Caco-2 (cell line): ENCODE measurements at regions not wholly inside any gene's neighbourhood (a gene's known extent, or its start where the extent isn't known, plus 50 kb on each side); places are given as distances from the start of the nearest gene placed in this dataset.

Experiments used
- BruUV-seq: library from RNA; stranded (reverse); fragments of 400-500 nt; replicated peaks from 2 replicates; lab custom pipeline; 2021; lab: Mats Ljungman, UMichigan
- CTCF ChIA-PET: fragments of 300-600 bp; sonication (Branson Sonifier 250); formaldehyde crosslinking; loops from one replicate; lab custom pipeline; 2022; ENCODE audit warnings: antibody characterized with exemption; lab: Charles Lee
- POLR2A ChIA-PET: fragments of 300-600 bp; sonication (Branson Sonifier 250); formaldehyde crosslinking; loops from one replicate; lab custom pipeline; 2022; ENCODE audit warnings: antibody characterized with exemption; lab: Charles Lee
- DNase-seq, 2 experiments: peaks; one replicate each; pipeline versions ENCODE4 v3.0.0 to v3.0.0-alpha.2; 2020 to 2022
- H3K27me3 ChIP-seq: replicated peaks from 2 replicates; pipeline ENCODE4 v1.6.0; 2011; ENCODE audit warnings: low read length; ENCODE audit not compliant: control insufficient read depth, insufficient read depth
- H3K36me3 ChIP-seq: 2 replicates; pipeline ENCODE4 v1.5.1; 2011; ENCODE audit warnings: low read length; ENCODE audit not compliant: control insufficient read depth, insufficient read depth
- H3K4me1 ChIP-seq: fragments of 250-450 bp; sonication (Bioruptor Pico); 2 replicates; pipeline ENCODE4 v1.5.1; 2020; ENCODE audit warnings: mild to moderate bottlenecking
- H3K4me3 ChIP-seq: 2 replicates; pipeline ENCODE4 v1.5.1; 2011; ENCODE audit warnings: low read depth, mild to moderate bottlenecking, control low read depth, low read length
- H3K9me3 ChIP-seq: fragments of 250-450 bp; sonication (Bioruptor Pico); 2 replicates; pipeline ENCODE4 v1.5.1; 2020; ENCODE audit warnings: mild to moderate bottlenecking, moderate library complexity
- H3K27ac Mint-ChIP-seq: one replicate; pipeline ENCODE4 v1.8.0; 2022; ENCODE audit warnings: mixed read lengths; ENCODE audit not compliant: unreplicated experiment
- H3K27me3 Mint-ChIP-seq: one replicate; pipeline ENCODE4 v1.8.0; 2022; ENCODE audit warnings: mixed read lengths; ENCODE audit not compliant: insufficient read depth, unreplicated experiment
- H3K36me3 Mint-ChIP-seq: one replicate; pipeline ENCODE4 v1.8.0; 2022; ENCODE audit warnings: mild to moderate bottlenecking, mixed read lengths; ENCODE audit not compliant: insufficient read depth, unreplicated experiment
- H3K4me1 Mint-ChIP-seq: one replicate; pipeline ENCODE4 v1.8.0; 2022; ENCODE audit warnings: low read depth, mixed read lengths; ENCODE audit not compliant: unreplicated experiment
- H3K4me3 Mint-ChIP-seq: one replicate; pipeline ENCODE4 v1.8.0; 2022; ENCODE audit warnings: mild to moderate bottlenecking, moderate library complexity, mixed read lengths; ENCODE audit not compliant: unreplicated experiment
- H3K9me3 Mint-ChIP-seq: one replicate; pipeline ENCODE4 v1.8.0; 2022; ENCODE audit warnings: mixed read lengths; ENCODE audit not compliant: unreplicated experiment
- intact Hi-C: fragments of 100-400 bp; cut with micrococcal nuclease; formaldehyde crosslinking; loops from one replicate; pipeline ENCODE4 v1.10.0; 2022; ENCODE audit not compliant: unreplicated experiment
- TF ChIP-seq, protein P1 (sequence below), 2 experiments: fragments of 200-600 bp in 1 of 2; IDR thresholded peaks; 1 replicate in 1 of 2; 2 replicates in 1 of 2; pipeline versions ENCODE4 v1.5.1 to v1.8.0; 2011 to 2022; ENCODE audit warnings: antibody characterized with exemption in 1 of 2, control low read depth in 1 of 2, inconsistent platforms in 1 of 2, low read depth in 1 of 2, low read length in 1 of 2, mild to moderate bottlenecking in 1 of 2, moderate library complexity in 1 of 2; ENCODE audit not compliant: insufficient read depth in 1 of 2, severe bottlenecking in 1 of 2, unreplicated experiment in 1 of 2

DNA sequence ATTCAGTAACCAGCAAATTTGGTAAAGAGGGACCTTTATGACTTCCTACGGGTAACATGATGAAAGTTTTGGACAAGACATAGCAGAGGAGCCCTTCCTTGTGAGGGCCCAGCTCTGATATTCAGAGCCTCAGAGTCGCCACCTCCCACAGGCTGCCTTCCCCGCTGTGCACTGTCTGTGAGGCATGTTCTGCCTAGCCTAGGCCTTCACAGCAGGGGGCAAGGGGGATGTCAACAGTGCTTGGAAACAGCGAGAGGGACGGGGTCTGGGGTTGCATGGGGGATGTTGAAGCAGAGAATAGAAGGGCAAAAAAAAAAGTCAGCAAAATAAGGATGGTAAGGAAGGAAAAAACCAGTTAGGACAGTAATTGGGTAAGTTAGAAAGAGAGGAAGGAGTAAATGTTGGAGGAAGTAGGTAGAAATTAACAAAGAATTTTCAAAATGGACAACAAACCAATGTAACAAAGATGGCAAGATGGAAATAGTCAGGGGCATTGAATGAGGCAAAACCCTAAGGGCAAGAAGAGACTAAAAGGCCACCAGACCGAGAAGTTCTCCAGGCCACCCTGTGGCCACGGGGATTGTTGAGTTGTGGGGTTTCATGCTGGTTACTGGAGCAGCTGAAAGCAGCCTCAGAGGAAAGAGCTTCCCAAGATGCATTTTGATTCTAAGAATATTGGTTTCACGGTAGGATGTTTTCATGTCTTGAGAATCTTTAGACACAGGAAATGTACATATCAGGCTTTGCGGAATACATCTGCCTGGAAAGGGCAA, 139.8 kb downstream of the LY86 start:
- H3K36me3 ChIP-seq, result no peaks in the 10 kb centered on the region
- no peak for DNase-seq
- ChIA-PET POLR2A (no interaction called here), CTCF (interaction anchor here (0.6 kb wide), 1 partner anchor 100 kb away, joined by 3 read pairs; no protein-coding TSS in a partner anchor)
- Mint-ChIP-seq H3K9me3 (no peaks in the 10 kb centered on the region), H3K27ac (no peak overlapping the region), H3K36me3 (no peaks in the 10 kb centered on the region), H3K4me1 (peaks cover 22% of the 10 kb centered on the region), H3K4me3 (no peak overlapping the region), H3K27me3 (no peaks in the 10 kb centered on the region)
- H3K4me3 ChIP-seq, result no peak overlapping the region
- intact Hi-C loops, result loop anchor here (10.0 kb wide), 3 partner anchors 186 to 386 kb away; no protein-coding TSS in a partner anchor
- BruUV-seq, result no TSS peak
- H3K9me3 ChIP-seq, result no peaks in the 10 kb centered on the region
- H3K27me3 ChIP-seq, result no peaks in the 10 kb centered on the region
- peaks cover 15% of the 10 kb centered on the region for H3K4me1 ChIP-seq
- TF ChIP-seq, protein P1, sequence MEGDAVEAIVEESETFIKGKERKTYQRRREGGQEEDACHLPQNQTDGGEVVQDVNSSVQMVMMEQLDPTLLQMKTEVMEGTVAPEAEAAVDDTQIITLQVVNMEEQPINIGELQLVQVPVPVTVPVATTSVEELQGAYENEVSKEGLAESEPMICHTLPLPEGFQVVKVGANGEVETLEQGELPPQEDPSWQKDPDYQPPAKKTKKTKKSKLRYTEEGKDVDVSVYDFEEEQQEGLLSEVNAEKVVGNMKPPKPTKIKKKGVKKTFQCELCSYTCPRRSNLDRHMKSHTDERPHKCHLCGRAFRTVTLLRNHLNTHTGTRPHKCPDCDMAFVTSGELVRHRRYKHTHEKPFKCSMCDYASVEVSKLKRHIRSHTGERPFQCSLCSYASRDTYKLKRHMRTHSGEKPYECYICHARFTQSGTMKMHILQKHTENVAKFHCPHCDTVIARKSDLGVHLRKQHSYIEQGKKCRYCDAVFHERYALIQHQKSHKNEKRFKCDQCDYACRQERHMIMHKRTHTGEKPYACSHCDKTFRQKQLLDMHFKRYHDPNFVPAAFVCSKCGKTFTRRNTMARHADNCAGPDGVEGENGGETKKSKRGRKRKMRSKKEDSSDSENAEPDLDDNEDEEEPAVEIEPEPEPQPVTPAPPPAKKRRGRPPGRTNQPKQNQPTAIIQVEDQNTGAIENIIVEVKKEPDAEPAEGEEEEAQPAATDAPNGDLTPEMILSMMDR (IDR thresholded peaks at IDR 0.05; ENCODE audit: insufficient read depth in 1 of 2, low read depth in 1 of 2, low read length in 1 of 2, severe bottlenecking in 1 of 2, unreplicated experiment in 1 of 2), result no peak

DNA sequence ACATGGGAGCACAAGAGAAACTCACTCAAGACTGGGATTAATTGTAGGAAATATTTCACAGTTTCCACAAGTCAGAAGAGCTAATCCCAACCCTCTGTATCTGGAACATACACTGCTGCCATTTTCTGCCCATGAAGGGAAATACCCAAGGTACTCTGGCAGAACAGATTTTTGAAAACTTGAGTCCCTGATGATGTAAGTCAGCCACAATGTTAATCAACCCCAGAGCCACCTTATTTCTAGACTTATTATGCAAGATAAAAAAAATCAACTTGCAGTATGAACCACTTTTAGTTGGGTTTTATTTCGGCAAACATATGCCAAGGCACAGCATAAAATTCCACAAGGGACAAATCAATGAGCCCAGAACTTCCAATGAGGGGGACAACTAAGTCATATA, 141.5 kb downstream of the LY86 start:
- Histone ChIP-seq H3K36me3 (no peaks in the 10 kb centered on the region), H3K4me1 (peaks cover 8% of the 10 kb centered on the region), H3K9me3 (no peaks in the 10 kb centered on the region), H3K27me3 (no peaks in the 10 kb centered on the region), H3K4me3 (no peak overlapping the region)
- Mint-ChIP-seq H3K36me3 (no peaks in the 10 kb centered on the region), H3K9me3 (no peaks in the 10 kb centered on the region), H3K27ac (no peak overlapping the region), H3K4me3 (no peak overlapping the region), H3K27me3 (no peaks in the 10 kb centered on the region), H3K4me1 (peaks cover 15% of the 10 kb centered on the region)
- POLR2A ChIA-PET, result no interaction called here
- TF ChIP-seq, protein P1 (IDR thresholded peaks at IDR 0.05; ENCODE audit: insufficient read depth in 1 of 2, low read depth in 1 of 2, low read length in 1 of 2, severe bottlenecking in 1 of 2, unreplicated experiment in 1 of 2), result no peak
- intact Hi-C loops, result loop anchor here (10.0 kb wide), 3 partner anchors 185 to 385 kb away; no protein-coding TSS in a partner anchor
- DNase-seq, result no peak
- CTCF ChIA-PET, result no interaction called here
- BruUV-seq, result no TSS peak

DNA sequence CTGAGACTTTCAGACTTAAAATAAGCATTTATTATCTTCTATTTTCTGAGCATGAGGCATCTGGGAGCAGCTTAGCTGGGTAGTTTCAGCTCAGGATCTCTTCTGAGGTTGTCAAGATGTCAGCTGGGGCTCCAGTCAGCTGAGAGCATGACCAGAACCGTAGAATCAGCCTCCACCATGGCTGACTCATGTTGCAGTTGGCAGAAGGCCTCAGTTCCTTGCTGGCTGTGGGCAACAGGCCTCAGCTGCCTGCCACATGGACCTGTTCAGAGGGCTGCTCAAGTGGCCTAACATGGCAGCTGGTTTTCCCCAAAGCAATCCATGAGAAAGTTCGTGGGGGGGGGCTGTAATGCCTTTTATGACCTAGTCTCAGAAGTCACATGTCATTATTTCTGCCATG, 142.3 kb downstream of the LY86 start:
- Histone ChIP-seq H3K27me3 (no peaks in the 10 kb centered on the region), H3K4me3 (no peak overlapping the region), H3K4me1 (no peaks in the 10 kb centered on the region; the same call in 1 of the 2 replicates), H3K36me3 (no peaks in the 10 kb centered on the region), H3K9me3 (no peaks in the 10 kb centered on the region)
- ChIA-PET CTCF (no interaction called here), POLR2A (no interaction called here)
- no peaks in the 10 kb centered on the region for H3K27me3 Mint-ChIP-seq
- DNase-seq, result no peak
- BruUV-seq, result no TSS peak
- intact Hi-C loops, result no loop called here
- H3K9me3 Mint-ChIP-seq, result no peaks in the 10 kb centered on the region
- TF ChIP-seq, protein P1 (IDR thresholded peaks at IDR 0.05; ENCODE audit: insufficient read depth in 1 of 2, low read depth in 1 of 2, low read length in 1 of 2, severe bottlenecking in 1 of 2, unreplicated experiment in 1 of 2), result no peak
- peaks cover 9% of the 10 kb centered on the region for H3K4me1 Mint-ChIP-seq
- no peak overlapping the region for H3K4me3 Mint-ChIP-seq
- no peak overlapping the region for H3K27ac Mint-ChIP-seq
- H3K36me3 Mint-ChIP-seq, result no peaks in the 10 kb centered on the region
